Activated CD8-positive, alpha-beta T cell treated with anti-CD3 and anti-CD28 coated beads for 36 hours (primary cell): ENCODE measurements at regions not wholly inside any gene's neighbourhood (a gene's known extent, or its start where the extent isn't known, plus 50 kb on each side); places are given as distances from the start of the nearest gene placed in this dataset.

Source experiments
- ATAC-seq: fragments of 200-7000 bp; cut with Tn5 transposase; one replicate; pipeline ENCODE4 v1.10.0; 2021; ENCODE audit warnings: mild to moderate bottlenecking, moderate library complexity
- CTCF ChIA-PET: fragments of 350-600 bp; sonication (Branson Sonifier 250); formaldehyde crosslinking; loops from one replicate; lab custom pipeline; 2021; ENCODE audit warnings: antibody characterized with exemption; lab: Charles Lee
- POLR2A ChIA-PET: fragments of 350-600 bp; sonication (Branson Sonifier 250); formaldehyde crosslinking; loops from one replicate; lab custom pipeline; 2021; ENCODE audit warnings: antibody characterized with exemption; lab: Charles Lee
- DNase-seq: peaks from one replicate; pipeline ENCODE4 v3.0.0-alpha.2; 2020
- H3K27ac Mint-ChIP-seq: one replicate; pipeline ENCODE4 v1.8.0; 2021; ENCODE audit warnings: mild to moderate bottlenecking, mixed read lengths
- H3K27me3 Mint-ChIP-seq: one replicate; pipeline ENCODE4 v1.8.0; 2021; ENCODE audit warnings: mixed read lengths
- H3K36me3 Mint-ChIP-seq: one replicate; pipeline ENCODE4 v1.8.0; 2021; ENCODE audit warnings: low read depth, mixed read lengths
- H3K4me1 Mint-ChIP-seq: one replicate; pipeline ENCODE4 v1.8.0; 2021; ENCODE audit warnings: low read depth, mixed read lengths
- H3K4me3 Mint-ChIP-seq: one replicate; pipeline ENCODE4 v1.8.0; 2021; ENCODE audit warnings: mild to moderate bottlenecking, moderate library complexity, mixed read lengths
- H3K9me3 Mint-ChIP-seq: one replicate; pipeline ENCODE4 v1.8.0; 2021; ENCODE audit warnings: mixed read lengths
- CTCF ChIP-seq: fragments of 200-600 bp; IDR thresholded peaks from one replicate; pipeline ENCODE4 v1.8.0; 2022; ENCODE audit warnings: antibody characterized with exemption, mild to moderate bottlenecking
- intact Hi-C: fragments of 100-400 bp; cut with micrococcal nuclease; formaldehyde crosslinking; loops from one replicate; pipeline ENCODE4 v1.10.0; 2022

GRCh38 chr14:44010071-44010470 is 497.0 kb downstream of the FSCB start:
- ChIA-PET CTCF (no interaction called here), POLR2A (no interaction called here)
- Mint-ChIP-seq H3K36me3 (no peaks in the 10 kb centered on the region), H3K4me3 (no peak overlapping the region), H3K27me3 (no peaks in the 10 kb centered on the region), H3K27ac (no peak overlapping the region), H3K9me3 (peaks cover 7% of the 10 kb centered on the region), H3K4me1 (no peaks in the 10 kb centered on the region)
- TF ChIP-seq CTCF: no peak
- no peak for ATAC-seq
- intact Hi-C loops: no loop called here
- no peak for DNase-seq

- no peaks in the 10 kb centered on the region for H3K4me1 Mint-ChIP-seq
- H3K27ac Mint-ChIP-seq: no peak overlapping the region
- intact Hi-C loops: no loop called here
- H3K36me3 Mint-ChIP-seq: no peaks in the 10 kb centered on the region
- ATAC-seq: no peak
- H3K9me3 Mint-ChIP-seq: peaks cover 7% of the 10 kb centered on the region
- DNase-seq: no peak
- no peak overlapping the region for H3K4me3 Mint-ChIP-seq
- CTCF ChIA-PET: no interaction called here
- TF ChIP-seq CTCF: no peak
- POLR2A ChIA-PET: no interaction called here
- H3K27me3 Mint-ChIP-seq: no peaks in the 10 kb centered on the region
These were observed 497.4 kb downstream of the FSCB start for GRCh38 chr14:44009642-44010041.

- DNase-seq (no peak), ATAC-seq (no peak)
- Mint-ChIP-seq H3K36me3 (no peaks in the 10 kb centered on the region), H3K4me1 (no peaks in the 10 kb centered on the region), H3K27ac (no peak overlapping the region), H3K27me3 (no peaks in the 10 kb centered on the region), H3K4me3 (no peak overlapping the region), H3K9me3 (peaks cover 4% of the 10 kb centered on the region)
- POLR2A ChIA-PET: no interaction called here
- CTCF ChIA-PET: interaction anchor here (1.3 kb wide), 1 partner anchor 751 kb away, joined by 3 read pairs; no protein-coding TSS in a partner anchor
- TF ChIP-seq CTCF: no peak
- intact Hi-C loops: no loop called here
These were observed 518.1 kb downstream of the FSCB start for GRCh38 chr14:43988989-43989388.

GRCh38 chr14:43983721-43984120 is 523.4 kb downstream of the FSCB start:
- DNase-seq (no peak), ATAC-seq (no peak)
- Mint-ChIP-seq H3K36me3 (no peaks in the 10 kb centered on the region), H3K27ac (no peak overlapping the region), H3K4me3 (no peak overlapping the region), H3K9me3 (peaks cover 7% of the 10 kb centered on the region), H3K27me3 (no peaks in the 10 kb centered on the region), H3K4me1 (no peaks in the 10 kb centered on the region)
- no peak for TF ChIP-seq CTCF
- POLR2A ChIA-PET: no interaction called here
- intact Hi-C loops: no loop called here
- CTCF ChIA-PET: no interaction called here

GRCh38 chr14:43981135-43981768 is 525.8 kb downstream of the FSCB start:
- Mint-ChIP-seq H3K4me3 (no peak overlapping the region), H3K4me1 (no peaks in the 10 kb centered on the region), H3K27ac (no peak overlapping the region), H3K27me3 (no peaks in the 10 kb centered on the region), H3K36me3 (no peaks in the 10 kb centered on the region), H3K9me3 (peaks cover 9% of the 10 kb centered on the region)
- no peak for TF ChIP-seq CTCF
- ATAC-seq (no peak), DNase-seq (no peak)
- POLR2A ChIA-PET: no interaction called here
- CTCF ChIA-PET: no interaction called here
- intact Hi-C loops: no loop called here
